ENCODE measurements at regions not wholly inside any gene's neighbourhood (a gene's known extent, or its start where the extent isn't known, plus 50 kb on each side); places are given as distances from the start of the nearest gene placed in this dataset.

- WGBS, 2 experiments (ENCODE audit: low coverage in 1 of 2, low lambda C conversion rate in 2 of 2, missing lambda C conversion rate in 2 of 2) = 60 to 69% methylated on average over 5 of the region's 5 CpGs
- Histone ChIP-seq H3K9ac (no peak overlapping the region), H3K27ac (no peak overlapping the region), H3K36me3 (ENCODE audit: low read depth) (no peaks in the 10 kb centered on the region), H2AFZ (no peak overlapping the region), H3K9me3 (ENCODE audit: low read depth) (no peaks in the 10 kb centered on the region), H3K79me2 (ENCODE audit: insufficient read depth) (no peaks in the 10 kb centered on the region), H3F3A (ENCODE audit: insufficient read depth) (no peaks in the 10 kb centered on the region), H3K4me2 (ENCODE audit: unreplicated experiment) (no peak overlapping the region), H3K27me3 (replicated peaks; ENCODE audit: insufficient read depth) (peaks cover 7% of the 10 kb centered on the region; the same call in 1 of the 2 replicates), H4K20me1 (ENCODE audit: insufficient read depth) (no peaks in the 10 kb centered on the region), H3K4me3 (no peak overlapping the region), H3K4me1 (ENCODE audit: insufficient read depth) (no peaks in the 10 kb centered on the region), H3K9me2 (ENCODE audit: insufficient read depth) (no peaks in the 10 kb centered on the region)
- DNase-seq = no peak
- TF ChIP-seq EZH2phosphoT487 (IDR thresholded peaks at IDR 0.05; ENCODE audit: insufficient read depth, low read depth) (no peak), EZH2 (IDR thresholded peaks at IDR 0.05; ENCODE audit: insufficient read depth, poor library complexity, severe bottlenecking) (no peak)
- in situ Hi-C loops (cut with MboI) = no loop called here
These were observed 192.9 kb upstream of the POU3F3 start for GRCh38 chr2:104660991-104661390.

GRCh38 chr2:104664672-104665071 lies 189.2 kb upstream of the POU3F3 start:
- H3K4me1 ChIP-seq (ENCODE audit: insufficient read depth) = no peaks in the 10 kb centered on the region
- in situ Hi-C loops (cut with MboI) = no loop called here
- 34 to 48% methylated on average over 3 of the region's 3 CpGs for WGBS, 2 experiments (ENCODE audit: low coverage in 1 of 2, low lambda C conversion rate in 2 of 2, missing lambda C conversion rate in 2 of 2)

GRCh38 chr2:104668631-104669030 lies 185.3 kb upstream of the POU3F3 start:
- H3K27me3 ChIP-seq (replicated peaks; ENCODE audit: insufficient read depth) = no peaks in the 10 kb centered on the region
- H4K20me1 ChIP-seq (ENCODE audit: insufficient read depth) = no peaks in the 10 kb centered on the region
- in situ Hi-C loops (cut with MboI) = no loop called here
- H3F3A ChIP-seq (ENCODE audit: insufficient read depth) = no peaks in the 10 kb centered on the region
- no peaks in the 10 kb centered on the region for H3K9me3 ChIP-seq (ENCODE audit: low read depth)
- no peak overlapping the region for H3K9ac ChIP-seq
- no peak for DNase-seq
- no peak overlapping the region for H3K27ac ChIP-seq
- no peak overlapping the region for H3K4me3 ChIP-seq
- no peaks in the 10 kb centered on the region for H3K4me1 ChIP-seq (ENCODE audit: insufficient read depth)
- no peak for TF ChIP-seq EZH2 (IDR thresholded peaks at IDR 0.05; ENCODE audit: insufficient read depth, poor library complexity, severe bottlenecking)
- no peaks in the 10 kb centered on the region for H3K36me3 ChIP-seq (ENCODE audit: low read depth)
- WGBS, 2 experiments (ENCODE audit: low coverage in 1 of 2, low lambda C conversion rate in 2 of 2, missing lambda C conversion rate in 2 of 2) = 40 to 50% methylated on average over 2 of the region's 2 CpGs
- H3K9me2 ChIP-seq (ENCODE audit: insufficient read depth) = no peaks in the 10 kb centered on the region
- no peaks in the 10 kb centered on the region for H3K79me2 ChIP-seq (ENCODE audit: insufficient read depth)
- H3K4me2 ChIP-seq (ENCODE audit: unreplicated experiment) = no peak overlapping the region
- no peak overlapping the region for H2AFZ ChIP-seq

More at GRCh38 chr2:104664672-104665071, 189.2 kb upstream of the POU3F3 start:
- no peaks in the 10 kb centered on the region for H3F3A ChIP-seq (ENCODE audit: insufficient read depth)
- H3K27me3 ChIP-seq (replicated peaks; ENCODE audit: insufficient read depth) = no peaks in the 10 kb centered on the region
- no peak for DNase-seq
- no peak overlapping the region for H3K9ac ChIP-seq
- no peak overlapping the region for H2AFZ ChIP-seq
- H3K4me2 ChIP-seq (ENCODE audit: unreplicated experiment) = no peak overlapping the region
- H3K4me3 ChIP-seq = no peak overlapping the region
- H3K36me3 ChIP-seq (ENCODE audit: low read depth) = no peaks in the 10 kb centered on the region
- no peak overlapping the region for H3K27ac ChIP-seq
- no peaks in the 10 kb centered on the region for H3K9me3 ChIP-seq (ENCODE audit: low read depth)
- no peak for TF ChIP-seq EZH2phosphoT487 (IDR thresholded peaks at IDR 0.05; ENCODE audit: insufficient read depth, low read depth)
- TF ChIP-seq EZH2 (IDR thresholded peaks at IDR 0.05; ENCODE audit: insufficient read depth, poor library complexity, severe bottlenecking) = no peak
- H3K9me2 ChIP-seq (ENCODE audit: insufficient read depth) = no peaks in the 10 kb centered on the region
- no peaks in the 10 kb centered on the region for H3K79me2 ChIP-seq (ENCODE audit: insufficient read depth)
- no peaks in the 10 kb centered on the region for H4K20me1 ChIP-seq (ENCODE audit: insufficient read depth)

GRCh38 chr2:104673225-104673624 lies 180.7 kb upstream of the POU3F3 start:
- no peaks in the 10 kb centered on the region for H3K4me1 ChIP-seq (ENCODE audit: insufficient read depth)
- H3K36me3 ChIP-seq (ENCODE audit: low read depth) = no peaks in the 10 kb centered on the region
- H3F3A ChIP-seq (ENCODE audit: insufficient read depth) = no peaks in the 10 kb centered on the region
- H3K27ac ChIP-seq = no peak overlapping the region
- H3K9me3 ChIP-seq (ENCODE audit: low read depth) = no peaks in the 10 kb centered on the region
- WGBS, 2 experiments (ENCODE audit: low coverage in 1 of 2, low lambda C conversion rate in 2 of 2, missing lambda C conversion rate in 2 of 2) = 27 to 28% methylated on average over 6 of the region's 6 CpGs
- no peaks in the 10 kb centered on the region for H3K9me2 ChIP-seq (ENCODE audit: insufficient read depth)
- no peak for DNase-seq
- H3K9ac ChIP-seq = no peak overlapping the region
- H2AFZ ChIP-seq = no peak overlapping the region
- H4K20me1 ChIP-seq (ENCODE audit: insufficient read depth) = no peaks in the 10 kb centered on the region
- no peaks in the 10 kb centered on the region for H3K79me2 ChIP-seq (ENCODE audit: insufficient read depth)
- H3K4me3 ChIP-seq = no peak overlapping the region
- in situ Hi-C loops (cut with MboI) = no loop called here
- no peak overlapping the region for H3K4me2 ChIP-seq (ENCODE audit: unreplicated experiment)
- TF ChIP-seq EZH2phosphoT487 (IDR thresholded peaks at IDR 0.05; ENCODE audit: insufficient read depth, low read depth) (no peak), EZH2 (IDR thresholded peaks at IDR 0.05; ENCODE audit: insufficient read depth, poor library complexity, severe bottlenecking) (no peak)
- no peaks in the 10 kb centered on the region for H3K27me3 ChIP-seq (replicated peaks; ENCODE audit: insufficient read depth)

- Histone ChIP-seq H3K9me3 (ENCODE audit: low read depth) (no peaks in the 10 kb centered on the region), H3K79me2 (ENCODE audit: insufficient read depth) (no peaks in the 10 kb centered on the region), H3K9ac (no peak overlapping the region), H3K9me2 (ENCODE audit: insufficient read depth) (no peaks in the 10 kb centered on the region), H3K4me3 (no peak overlapping the region), H3K4me1 (ENCODE audit: insufficient read depth) (no peaks in the 10 kb centered on the region), H3K27ac (no peak overlapping the region), H3K4me2 (ENCODE audit: unreplicated experiment) (no peak overlapping the region), H3F3A (ENCODE audit: insufficient read depth) (no peaks in the 10 kb centered on the region), H3K27me3 (replicated peaks; ENCODE audit: insufficient read depth) (no peaks in the 10 kb centered on the region), H2AFZ (no peak overlapping the region), H3K36me3 (ENCODE audit: low read depth) (no peaks in the 10 kb centered on the region), H4K20me1 (ENCODE audit: insufficient read depth) (no peaks in the 10 kb centered on the region)
- in situ Hi-C loops (cut with MboI) = no loop called here
- TF ChIP-seq EZH2 (IDR thresholded peaks at IDR 0.05; ENCODE audit: insufficient read depth, poor library complexity, severe bottlenecking) (no peak), EZH2phosphoT487 (IDR thresholded peaks at IDR 0.05; ENCODE audit: insufficient read depth, low read depth) (no peak)
- 9 to 21% methylated on average over 5 of the region's 5 CpGs for WGBS, 2 experiments (ENCODE audit: low coverage in 1 of 2, low lambda C conversion rate in 2 of 2, missing lambda C conversion rate in 2 of 2)
- no peak for DNase-seq
These were observed 175.7 kb upstream of the POU3F3 start for GRCh38 chr2:104678181-104678580.

Measured in GM23248 (cell line).